Midbrain (tissue), 1 donor: ENCODE measurements at regions not wholly inside any gene's neighbourhood (a gene's known extent, or its start where the extent isn't known, plus 50 kb on each side); places are given as distances from the start of the nearest gene placed in this dataset.

Experiments
- DNase-seq: peaks from one replicate; lab custom pipeline; 2025; lab: John Stamatoyannopoulos, UW

DNA sequence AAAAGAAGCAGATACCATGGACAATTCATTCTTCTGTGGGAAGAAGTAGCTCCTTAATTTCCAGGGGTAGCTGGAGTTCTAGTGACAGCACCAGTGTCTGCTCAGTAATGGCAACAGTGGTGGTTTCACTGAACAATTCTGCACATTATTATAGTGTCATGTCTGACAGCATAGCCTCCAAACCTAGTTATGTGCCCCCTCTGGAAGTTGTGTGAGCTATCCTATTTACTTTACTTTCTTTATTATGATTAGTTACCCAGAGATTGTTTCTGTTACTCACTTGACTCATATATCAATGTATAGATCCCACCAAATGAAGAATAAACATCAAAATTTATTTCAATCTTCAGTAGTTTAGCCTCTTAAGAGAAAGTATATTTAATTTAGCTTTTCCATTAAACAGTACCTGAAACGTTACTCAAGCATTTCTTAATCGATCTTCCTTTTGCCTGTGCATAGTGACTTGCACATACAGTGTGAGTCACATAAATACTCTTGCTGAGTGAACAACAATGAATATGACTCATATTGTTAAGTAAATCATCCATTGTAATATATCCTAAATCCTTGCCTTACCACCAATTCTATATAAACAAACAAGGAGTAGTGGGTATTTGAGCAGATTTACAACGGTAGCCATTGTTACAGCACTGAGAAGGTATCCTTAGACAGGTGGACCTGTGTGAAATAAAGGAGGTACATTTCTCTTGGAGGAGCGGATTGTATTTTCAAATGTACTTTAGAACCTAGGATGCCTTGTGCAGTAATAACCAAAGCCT lies 534.7 kb downstream of the ANKRD50 start:
- no peak for DNase-seq

DNA sequence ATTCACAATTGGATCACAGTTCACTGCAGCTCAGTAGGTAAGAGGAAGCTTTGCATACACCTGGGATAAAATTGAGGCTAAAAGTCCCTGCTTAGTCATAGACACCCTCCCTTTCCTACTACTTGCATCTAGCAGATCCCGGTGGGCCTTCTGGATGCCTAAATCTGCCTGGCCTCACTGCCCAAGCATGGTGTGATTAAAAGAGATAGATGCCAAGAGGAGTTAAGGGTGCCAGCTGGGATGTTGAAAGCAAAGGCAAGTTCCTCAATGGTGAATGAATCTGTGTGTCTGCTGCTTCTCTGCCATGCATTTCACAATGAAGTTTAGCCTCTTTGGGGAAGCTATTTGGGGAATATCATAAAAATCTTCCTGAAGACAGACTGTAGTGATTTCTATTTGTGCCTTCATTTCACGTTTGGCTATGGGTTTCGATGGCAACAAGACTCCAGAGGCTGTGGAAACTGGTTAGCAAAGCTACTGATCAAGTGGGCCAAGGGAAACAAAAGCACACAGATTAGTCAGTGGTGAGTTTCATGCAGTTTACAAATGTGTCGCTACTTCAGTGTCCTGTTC lies 534.0 kb downstream of the ANKRD50 start:
- DNase-seq, result no peak

DNA sequence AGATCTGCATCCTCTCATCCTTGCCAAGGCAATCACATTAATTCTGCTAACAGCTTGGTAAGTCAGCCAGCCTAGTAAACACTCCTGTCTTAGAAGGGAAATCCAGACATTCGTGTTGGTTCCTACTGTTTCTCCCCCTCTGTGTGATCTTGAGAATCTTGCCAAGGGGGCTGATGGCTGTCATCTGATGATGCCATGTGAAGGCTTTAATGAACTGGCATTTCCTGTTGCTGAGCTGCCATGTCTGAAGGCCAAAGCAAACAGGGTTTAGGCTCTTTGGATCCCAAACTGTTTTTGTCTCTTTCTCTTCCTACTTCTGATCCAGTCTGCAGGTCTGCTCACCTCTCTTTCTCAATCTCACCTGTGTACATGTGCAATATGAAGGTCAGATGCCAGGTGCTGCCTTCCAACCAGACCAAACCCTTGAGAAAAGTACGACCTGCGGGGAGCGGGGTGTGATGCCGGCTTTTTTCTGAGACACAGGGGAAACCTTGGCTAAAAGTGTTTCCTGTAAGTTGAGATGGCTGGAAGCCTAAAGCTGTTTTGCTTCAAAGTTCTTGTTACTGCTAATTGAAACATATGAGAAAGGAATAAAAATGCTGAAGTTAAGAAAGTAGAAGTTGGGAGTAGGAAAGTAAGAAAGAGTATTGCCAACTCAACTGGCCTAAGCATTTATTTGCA lies 532.9 kb downstream of the ANKRD50 start:
- no peak for DNase-seq

- no peak for DNase-seq
These were observed 531.5 kb downstream of the ANKRD50 start for GRCh38 chr4:124181039-124181438.

GRCh38 chr4:124183231-124183630 lies 529.3 kb downstream of the ANKRD50 start:
- no peak for DNase-seq

GRCh38 chr4:124183926-124184325 lies 528.6 kb downstream of the ANKRD50 start:
- DNase-seq, result no peak

- no peak for DNase-seq
These were observed 527.7 kb downstream of the ANKRD50 start for GRCh38 chr4:124184792-124185191.

- DNase-seq, result no peak
These were observed 523.9 kb downstream of the ANKRD50 start for GRCh38 chr4:124188595-124188994.

GRCh38 chr4:124189545-124189944 lies 523.0 kb downstream of the ANKRD50 start:
- no peak for DNase-seq

- DNase-seq, result no peak
These were observed 521.2 kb downstream of the ANKRD50 start for GRCh38 chr4:124191329-124191728.

DNA sequence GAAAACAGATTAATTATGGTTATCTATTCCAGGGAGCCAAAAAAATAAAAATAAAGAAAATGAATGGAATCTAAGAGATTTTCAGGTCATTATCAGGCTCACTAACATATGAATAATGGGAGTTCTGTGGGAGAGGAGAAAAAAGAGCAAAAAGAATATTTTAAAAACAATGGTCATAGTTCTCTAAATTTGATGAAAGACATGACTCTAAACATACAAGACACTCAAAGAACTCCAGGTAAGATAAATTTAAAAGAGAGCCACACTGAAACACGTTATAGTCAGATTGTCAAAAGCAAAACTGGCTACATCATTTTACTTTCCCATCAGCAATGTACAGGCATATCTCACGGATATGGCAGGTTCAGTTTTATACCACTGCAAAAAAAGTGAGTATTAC lies 520.0 kb downstream of the ANKRD50 start:
- DNase-seq, result no peak

GRCh38 chr4:124199185-124199584 lies 513.3 kb downstream of the ANKRD50 start:
- no peak for DNase-seq

DNA sequence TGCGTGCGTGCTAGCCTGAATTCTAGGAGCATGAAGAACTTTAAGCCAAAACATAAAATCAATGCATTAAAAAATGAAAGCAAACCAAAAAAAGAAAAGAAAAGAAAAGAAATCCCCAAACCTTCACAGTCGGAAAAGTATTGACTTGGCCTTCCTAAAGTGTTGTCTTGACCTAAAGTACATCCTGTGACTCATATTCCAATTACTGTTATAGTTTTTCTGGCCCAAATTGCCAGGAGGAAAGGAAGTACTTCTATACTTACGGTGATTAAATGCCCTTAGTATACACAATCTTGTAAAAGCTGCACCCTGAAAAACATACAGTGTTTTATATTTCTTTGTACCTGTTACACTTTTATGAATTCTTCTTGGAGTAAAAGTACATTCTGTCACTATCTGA lies 512.8 kb downstream of the ANKRD50 start:
- no peak for DNase-seq

GRCh38 chr4:124201636-124202035 lies 510.9 kb downstream of the ANKRD50 start:
- no peak for DNase-seq

DNA sequence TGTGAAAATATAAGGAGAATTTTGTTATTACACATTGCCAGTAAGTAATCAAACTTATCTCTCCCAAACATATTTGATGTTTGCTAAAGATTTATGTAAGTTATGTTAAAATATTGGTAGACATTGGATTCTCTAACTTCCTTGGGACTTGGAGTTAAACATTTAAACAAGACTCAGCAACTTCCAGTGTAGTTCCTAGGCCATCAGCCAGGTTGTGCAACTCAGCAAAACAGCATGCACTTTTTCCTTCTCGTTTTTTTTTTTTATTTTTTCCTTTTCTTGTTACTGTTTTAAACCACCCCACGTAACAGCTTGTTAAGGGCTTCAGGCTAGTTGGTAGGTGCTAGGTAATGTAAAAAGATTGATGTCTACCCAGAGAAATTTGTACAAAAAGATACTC lies 510.4 kb downstream of the ANKRD50 start:
- DNase-seq, result no peak

DNA sequence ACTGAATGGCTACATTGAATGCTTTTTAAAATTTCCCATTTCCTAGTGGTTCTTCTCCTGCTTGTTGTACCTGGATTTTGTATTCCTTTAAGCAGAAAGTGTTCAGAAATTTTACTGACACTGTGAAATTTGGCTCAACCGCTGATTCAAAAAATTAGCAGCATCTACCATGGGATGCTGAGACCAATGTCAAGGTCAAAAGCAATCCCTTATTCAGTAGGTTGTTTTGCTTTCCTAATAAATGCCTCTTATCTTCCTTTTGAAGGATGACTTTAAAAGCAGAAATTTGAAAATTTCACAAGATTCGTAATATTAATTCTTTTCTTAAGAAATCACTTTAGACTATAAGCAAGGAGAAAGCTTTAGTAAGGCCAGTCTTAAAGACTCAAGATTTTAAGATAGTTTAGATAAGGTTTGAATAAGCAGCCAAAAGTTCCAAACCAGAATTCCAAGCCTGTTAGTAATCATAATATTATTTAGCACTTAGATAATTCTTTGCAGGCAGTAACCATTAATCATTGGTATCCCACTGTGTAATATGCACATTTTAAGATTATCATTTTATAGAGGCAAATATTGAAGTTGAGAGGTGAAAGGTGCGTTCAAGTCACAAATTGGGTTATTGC lies 508.8 kb downstream of the ANKRD50 start:
- no peak for DNase-seq

DNA sequence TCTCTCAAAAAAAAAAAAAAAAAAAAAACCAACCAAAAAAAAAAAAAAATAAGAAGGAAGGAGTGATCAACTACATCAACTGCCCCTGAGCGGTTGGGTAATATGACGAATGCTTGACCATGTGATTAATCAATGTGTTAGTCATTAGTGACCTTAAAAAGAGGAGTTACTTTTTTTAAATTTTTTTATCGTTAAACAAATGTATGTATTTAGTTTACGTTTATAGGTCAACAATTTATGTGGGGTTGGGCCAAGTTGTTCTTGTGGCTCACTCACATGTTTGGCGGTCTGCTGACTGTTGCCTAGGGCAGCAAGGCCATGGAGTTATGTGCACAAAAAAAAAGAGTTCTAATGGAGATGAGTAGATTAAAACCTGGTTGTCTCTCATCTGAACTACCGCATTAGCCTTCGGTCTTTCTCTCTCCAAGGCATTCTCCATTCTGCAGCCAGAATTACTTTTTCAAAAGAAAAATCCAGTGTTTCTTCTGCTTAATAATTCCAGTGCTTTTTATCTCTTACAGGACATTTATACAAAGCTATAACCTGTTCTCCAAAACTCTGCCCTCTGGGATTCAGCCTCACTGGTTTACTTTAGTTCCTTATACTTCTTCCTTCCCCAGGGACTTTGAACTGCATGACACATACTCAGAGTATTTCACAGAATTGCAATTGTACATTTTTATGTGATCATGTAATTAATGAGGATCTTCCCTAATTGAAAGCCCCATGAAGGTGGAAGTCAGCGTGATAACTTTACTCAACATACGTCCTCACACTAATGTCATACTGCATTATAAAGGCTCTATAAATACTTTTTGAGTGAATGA lies 505.5 kb downstream of the ANKRD50 start:
- no peak for DNase-seq

- DNase-seq, result no peak
These were observed 503.3 kb downstream of the ANKRD50 start for GRCh38 chr4:124209211-124209610.

DNA sequence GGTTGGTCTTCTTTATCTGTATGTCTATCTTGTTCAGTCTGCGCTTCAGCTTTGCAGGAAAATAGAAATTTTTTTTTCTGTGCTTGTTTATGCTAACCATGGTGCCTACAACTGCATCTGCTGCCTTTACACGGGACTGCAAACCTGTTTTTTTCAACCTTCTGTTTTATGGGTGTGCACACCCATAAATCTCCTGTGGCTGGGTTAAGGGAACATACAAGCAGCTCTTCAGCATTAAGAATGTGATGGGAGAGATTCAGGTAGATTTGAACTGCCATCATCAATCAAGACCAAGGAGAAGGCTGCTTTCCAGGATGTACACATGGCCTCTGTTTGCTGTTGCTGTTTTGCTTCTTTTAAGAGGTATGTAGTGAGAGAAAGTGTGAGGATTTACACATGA lies 502.9 kb downstream of the ANKRD50 start:
- no peak for DNase-seq

DNA sequence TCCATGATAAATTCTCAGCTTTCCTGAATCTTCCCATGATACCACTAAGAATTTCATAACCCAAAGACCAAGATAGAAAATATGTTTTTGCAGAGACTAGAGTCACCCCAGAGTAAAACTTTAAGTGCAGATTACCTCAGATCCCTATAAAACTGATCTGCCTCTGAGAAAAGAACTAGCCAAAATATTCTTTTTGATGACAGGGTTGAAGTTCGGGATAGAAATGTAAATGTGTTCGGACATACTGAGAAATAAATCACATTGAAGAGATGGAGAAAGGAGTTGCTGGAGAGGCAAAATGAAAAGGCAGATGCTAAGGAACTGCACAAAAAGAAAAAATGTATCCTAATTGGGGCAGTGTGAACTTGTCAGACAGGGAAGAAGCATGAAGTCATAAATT lies 501.8 kb downstream of the ANKRD50 start:
- DNase-seq, result no peak

DNA sequence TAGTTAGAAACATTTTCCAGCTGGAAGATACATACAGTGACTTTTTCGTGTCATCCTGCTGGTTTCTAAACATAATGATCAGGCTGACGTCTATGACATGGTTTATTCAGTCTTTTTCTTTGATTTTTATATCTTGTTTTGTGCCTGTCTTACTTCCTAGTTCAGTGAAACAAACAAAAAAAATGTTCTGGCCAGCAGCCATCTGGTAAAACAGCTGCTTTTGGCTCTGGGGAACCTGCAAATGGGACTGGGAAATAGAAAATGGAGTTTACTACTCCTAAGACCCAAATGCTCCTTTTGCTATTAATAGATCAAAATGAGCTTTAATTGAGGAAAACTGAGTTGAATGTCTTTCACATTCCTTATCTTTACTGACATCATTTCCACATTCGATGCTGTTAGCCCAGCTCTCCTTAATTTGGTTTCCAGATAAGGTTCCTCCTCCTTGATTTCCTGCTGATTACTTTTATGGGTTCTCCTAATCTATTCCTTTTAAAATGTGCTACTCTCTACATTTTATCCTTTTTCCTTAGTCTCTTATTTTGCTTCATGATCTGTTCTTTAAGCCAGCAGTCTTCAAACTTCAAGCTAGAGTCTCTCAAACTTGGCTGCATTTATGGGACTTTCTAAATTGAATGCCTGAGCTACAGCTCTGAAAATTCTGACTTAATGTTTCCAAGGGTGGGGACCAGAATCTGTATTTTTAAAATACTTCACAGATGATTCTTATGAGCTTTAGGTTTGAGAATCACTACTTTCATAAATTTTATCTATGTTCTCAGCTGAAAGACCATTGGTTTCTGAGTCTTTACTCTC lies 499.5 kb downstream of the ANKRD50 start:
- no peak for DNase-seq
